NCI-H128 (cell line): ENCODE measurements at regions not wholly inside any gene's neighbourhood (a gene's known extent, or its start where the extent isn't known, plus 50 kb on each side); places are given as distances from the start of the nearest gene placed in this dataset.
"Not testable (repeated sequence)": the region's sequence is repeated elsewhere in the genome, so short reads cannot be mapped to it uniquely, and the experiment has no call there.

Source experiments
- DNase-seq: peaks from one replicate; lab custom pipeline; 2025; ENCODE audit not compliant: unreplicated experiment; lab: John Stamatoyannopoulos, UW

- no peak for DNase-seq
Measured at GRCh38 chr20:19834287-19834686, 76.2 kb downstream of the RIN2 start.

DNA sequence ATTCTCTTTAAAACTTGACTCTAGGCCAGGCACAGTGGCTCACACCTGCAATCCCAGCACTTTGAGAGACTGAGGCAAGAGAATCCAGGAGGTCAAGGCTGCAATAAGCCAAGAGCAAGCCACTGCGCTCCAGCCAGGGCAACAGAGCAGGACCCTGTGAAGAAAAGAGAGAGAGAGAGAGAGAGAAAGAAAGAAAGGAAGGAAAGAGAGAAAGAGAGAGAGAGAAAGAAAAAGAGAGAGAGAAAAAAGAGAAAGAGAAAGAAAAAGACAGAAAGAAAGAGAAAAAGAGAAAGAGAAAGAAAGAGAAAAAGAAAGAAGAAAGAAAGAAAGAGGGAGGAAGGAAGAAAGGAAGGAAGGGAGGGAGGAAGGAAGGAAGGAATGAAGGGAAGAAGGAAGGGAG is 76.7 kb downstream of the RIN2 start:
- DNase-seq = no peak

DNA sequence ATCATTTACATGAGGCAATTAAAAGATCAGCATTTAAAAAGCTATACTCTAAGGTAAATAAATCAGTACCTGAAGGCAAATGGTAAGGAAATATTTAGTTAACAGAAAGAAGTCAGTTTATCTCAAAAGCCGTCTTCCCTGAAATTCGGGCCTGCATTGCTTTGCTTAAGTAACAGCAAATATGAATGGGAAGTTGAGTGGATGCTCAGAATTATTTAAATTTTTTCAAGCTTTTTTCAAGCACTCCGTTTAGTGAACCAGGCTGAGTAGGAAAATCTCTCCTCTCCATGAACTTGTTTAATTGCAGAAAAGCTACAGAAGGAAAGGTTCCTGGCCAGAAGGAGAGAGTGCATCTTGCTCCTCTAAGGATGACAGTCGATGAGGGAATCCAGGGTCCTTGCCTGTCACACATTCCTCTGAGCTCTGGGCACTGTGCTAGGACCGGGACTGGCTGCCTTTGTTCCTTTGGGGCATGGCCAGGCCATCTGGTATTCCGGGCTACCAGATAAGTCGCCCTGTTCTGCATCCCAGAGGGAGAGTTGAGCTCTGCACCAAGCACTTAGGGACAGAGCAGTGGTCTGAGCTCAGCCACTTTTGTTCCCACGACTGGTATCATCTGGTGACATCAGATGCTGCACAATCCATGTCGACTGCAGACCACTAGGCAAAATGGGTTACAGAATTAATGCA is 77.6 kb downstream of the RIN2 start:
- no peak for DNase-seq

- DNase-seq = no peak
Measured at GRCh38 chr20:19838468-19838867, 80.4 kb downstream of the RIN2 start.

DNA sequence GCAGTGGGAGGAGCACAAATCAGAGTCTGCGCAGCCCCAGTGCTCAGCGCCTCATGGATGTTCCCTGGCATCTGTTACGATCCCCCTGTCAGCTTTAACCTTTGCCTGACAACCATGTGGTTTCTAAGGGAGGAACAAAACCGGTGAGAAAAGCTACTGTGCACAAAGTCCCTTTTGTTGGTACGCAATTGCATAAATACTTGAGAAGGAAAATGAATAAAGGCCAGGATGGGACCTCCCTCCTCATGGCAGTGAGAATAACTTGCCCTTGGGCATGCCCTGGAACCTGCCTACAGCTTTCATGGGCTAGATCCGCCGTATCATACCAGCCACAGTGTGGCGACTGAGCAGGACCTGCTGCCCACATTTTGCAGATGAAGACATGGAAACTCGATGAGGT is 81.0 kb downstream of the RIN2 start:
- no peak for DNase-seq

DNA sequence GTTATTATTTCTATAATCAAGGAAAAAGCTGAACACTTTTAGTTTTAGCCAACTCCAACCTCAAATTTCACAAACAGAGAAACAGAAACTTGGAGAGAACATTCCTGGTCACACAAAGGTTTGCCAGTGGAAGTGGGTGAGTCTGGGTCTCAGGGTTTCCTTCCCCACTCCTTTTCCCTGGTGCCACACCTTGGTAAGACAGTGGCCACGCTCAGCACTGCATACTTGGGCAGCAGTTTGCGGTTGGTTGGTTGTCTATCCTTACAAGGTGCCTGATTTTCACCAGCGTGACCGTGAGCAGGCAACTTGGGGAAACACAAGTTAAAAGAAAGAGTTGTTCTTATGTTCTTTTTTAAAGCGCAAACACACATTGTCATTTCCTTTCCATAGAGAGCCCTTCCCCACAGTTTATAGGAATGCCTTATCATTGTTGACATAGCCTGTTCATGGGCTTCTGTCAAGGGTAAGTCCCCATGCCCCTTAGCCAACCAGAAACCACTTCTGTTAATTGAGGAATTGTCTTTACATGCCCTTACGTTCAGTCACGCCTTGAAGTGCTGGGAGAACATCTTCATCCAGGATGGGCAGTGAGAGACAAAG is 82.2 kb downstream of the RIN2 start:
- DNase-seq = no peak

DNA sequence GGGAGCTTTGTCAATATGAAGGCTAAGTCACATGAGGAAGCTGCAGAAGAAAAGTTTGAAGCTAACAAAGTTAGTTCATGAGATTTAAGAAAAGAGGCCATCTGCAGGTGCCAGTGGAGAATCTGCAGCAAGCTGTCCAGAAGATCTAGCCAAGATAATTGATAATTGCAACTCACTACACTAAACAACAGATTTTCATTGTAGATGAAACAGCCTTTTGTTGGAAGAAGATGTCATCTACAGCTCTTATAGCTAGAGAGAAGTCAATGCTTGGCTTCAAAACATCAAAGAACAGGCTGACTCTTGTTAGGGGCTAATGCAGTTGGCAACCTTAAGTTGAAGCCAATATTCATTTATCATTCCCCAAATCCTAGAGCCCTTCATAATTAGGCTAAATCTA is 83.7 kb downstream of the RIN2 start:
- DNase-seq = no peak

- not testable (repeated sequence) for DNase-seq
Measured at GRCh38 chr20:19844850-19845249, 86.8 kb downstream of the RIN2 start.

DNA sequence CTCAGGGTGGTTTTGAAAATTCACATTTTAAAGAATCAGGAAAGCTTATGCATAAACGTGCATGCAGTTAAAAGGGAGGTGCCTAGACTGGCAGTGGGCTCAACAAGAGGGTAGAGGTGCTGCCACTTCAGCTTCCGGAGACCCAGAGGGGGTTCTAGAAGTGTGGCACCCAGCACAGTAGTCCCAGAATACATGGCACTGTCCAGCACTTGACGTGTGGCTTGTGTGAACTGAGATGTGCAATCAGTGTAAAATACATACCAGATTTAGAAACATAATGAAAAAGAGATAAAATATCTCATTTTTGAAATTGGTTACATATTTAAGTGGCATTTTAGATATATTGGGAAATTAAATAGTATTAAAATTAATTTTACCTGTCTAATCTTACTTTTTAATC is 89.3 kb downstream of the RIN2 start:
- no peak for DNase-seq

DNA sequence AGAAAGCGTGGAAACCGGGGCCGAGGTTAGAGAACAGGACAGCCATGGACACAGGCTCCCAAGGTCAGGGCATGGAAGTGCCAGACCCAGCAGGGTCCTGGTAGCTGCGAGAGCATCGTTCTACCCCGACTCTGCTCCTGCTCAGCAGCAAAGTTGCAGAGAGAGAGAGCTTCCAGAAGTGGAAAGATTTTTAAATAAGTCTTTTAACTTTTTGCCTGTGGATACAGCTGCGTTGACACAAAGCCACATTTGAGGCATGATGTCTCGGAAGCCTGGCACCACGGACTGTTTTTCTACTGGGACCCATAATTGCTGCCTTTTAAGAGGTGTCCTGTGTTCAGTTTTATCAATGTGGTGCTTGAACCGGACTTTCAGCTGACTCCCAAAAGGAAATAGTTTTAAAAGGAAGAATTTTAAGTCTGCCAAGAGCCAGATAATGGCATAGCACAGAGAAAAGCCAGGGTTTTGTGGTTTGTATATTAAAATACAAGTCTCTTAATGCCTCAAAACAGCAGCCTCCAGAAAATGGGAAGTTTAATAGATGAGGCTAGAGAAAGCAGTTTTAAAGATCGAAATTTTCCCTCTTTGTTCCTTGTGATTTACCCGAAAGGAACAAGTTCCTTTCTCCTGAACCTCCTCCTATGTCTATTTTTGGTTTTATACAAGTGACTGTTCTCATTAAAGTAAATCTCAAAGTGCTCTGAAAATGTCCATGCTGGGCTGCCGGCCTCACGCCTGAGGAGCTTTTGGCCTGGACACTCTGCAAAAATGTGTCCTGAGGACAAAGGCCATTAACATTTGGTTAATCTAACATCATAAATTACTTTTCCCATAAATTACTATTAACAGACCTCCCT is 91.5 kb downstream of the RIN2 start:
- DNase-seq = no peak

DNA sequence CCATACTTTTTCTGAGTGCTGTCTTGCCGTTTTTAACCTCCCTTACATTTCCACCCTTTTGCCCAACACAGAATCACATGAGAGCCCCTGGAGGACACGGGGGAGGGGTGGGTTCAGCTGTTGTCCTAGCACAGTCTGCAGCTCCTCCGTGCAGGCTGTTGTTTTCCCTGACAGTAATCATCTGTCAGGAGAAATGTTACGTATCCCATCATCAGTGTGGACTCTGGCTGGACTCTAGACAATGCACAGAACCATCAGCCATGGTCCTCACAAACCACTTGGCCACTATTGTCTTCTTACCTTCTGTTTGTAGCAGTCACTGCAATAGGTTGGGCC is 92.1 kb downstream of the RIN2 start:
- no peak for DNase-seq

GRCh38 chr20:19851861-19852260 is 93.8 kb downstream of the RIN2 start:
- no peak for DNase-seq

DNA sequence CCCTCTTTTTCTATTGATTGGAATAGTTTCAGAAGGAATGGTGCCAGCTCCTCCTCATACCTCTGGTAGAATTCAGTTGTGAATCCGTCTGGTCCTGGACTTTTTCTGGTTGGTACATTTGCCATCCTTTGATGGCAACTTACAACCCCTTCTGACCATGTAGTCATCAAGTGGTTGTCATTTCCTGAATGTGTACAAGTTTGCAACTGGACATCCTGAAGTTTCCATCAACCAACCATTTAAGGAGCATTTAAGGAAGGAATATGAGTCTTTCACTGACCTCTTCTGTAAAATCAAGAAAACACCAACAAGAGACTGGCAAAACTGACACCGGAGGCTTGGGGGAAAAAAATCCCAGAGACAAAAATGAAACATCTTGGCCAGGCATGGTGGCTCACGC is 97.4 kb downstream of the RIN2 start:
- DNase-seq = no peak

- no peak for DNase-seq
Measured at GRCh38 chr20:19858466-19859371, 100.7 kb downstream of the RIN2 start.

GRCh38 chr20:19859444-19859843 is 101.4 kb downstream of the RIN2 start:
- no peak for DNase-seq

GRCh38 chr20:19860737-19861136 is 102.7 kb downstream of the RIN2 start:
- no peak for DNase-seq

- no peak for DNase-seq
Measured at GRCh38 chr20:19861147-19861759, 103.2 kb downstream of the RIN2 start.

DNA sequence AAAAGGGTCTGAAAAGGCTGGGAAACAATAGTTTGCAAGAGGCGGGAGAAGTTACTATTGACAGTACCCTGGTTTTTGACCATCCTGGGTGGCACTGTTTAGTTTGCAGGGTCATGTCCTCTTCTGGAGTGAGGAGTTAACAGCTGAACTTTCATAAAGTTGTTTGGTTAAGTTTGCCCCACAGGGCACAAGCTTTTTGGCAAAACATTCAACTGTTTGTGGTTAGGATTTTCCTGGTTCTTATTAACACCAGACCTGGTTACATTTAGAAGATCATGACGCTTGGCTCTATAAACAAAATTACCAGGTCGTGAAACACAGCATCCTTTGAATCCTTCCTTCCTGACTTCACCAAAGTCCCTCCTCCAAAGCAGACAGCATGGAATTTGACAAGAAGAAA is 106.1 kb downstream of the RIN2 start:
- no peak for DNase-seq

DNA sequence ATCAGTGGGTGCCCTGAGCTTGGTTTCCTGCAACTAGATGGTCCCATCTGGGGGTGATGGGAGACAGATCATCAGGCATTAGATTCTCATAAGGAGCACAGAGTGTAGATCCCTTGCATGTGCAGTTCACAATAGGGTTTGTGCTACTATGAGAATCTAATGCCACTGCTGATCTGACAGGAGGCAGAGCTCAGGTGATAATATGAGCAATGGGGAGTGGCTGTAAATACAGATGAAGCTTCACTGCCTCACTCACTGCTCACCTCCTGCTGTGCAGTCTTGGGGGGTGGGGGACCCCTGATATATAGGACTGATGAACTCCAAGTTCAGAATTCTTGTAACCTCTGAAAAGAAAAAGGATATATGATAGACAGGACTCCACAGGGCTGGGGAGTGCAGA is 108.0 kb downstream of the RIN2 start:
- no peak for DNase-seq

DNA sequence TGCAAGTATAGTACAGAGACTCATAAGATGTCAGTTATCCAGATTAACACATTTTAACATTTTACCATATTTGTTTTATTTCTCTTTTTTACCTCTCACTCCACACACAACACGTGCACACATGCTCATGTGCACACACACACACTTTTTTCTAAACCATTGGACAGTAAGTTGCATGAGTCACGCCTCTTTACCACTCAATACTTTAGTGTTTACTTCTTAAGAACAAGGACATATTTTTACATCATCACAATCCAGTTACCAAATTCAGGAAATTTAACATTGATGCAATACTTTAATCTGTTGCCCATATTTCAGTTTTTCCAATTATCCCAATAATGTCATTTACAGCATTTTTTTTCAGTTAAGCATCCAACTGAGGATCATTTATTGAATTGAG is 109.0 kb downstream of the RIN2 start:
- DNase-seq = no peak

- DNase-seq = no peak
Measured at GRCh38 chr20:19867940-19868371, 109.9 kb downstream of the RIN2 start.
